ENCODE measurements at regions not wholly inside any gene's neighbourhood (a gene's known extent, or its start where the extent isn't known, plus 50 kb on each side); places are given as distances from the start of the nearest gene placed in this dataset.
"Not testable (repeated sequence)": the region's sequence is repeated elsewhere in the genome, so short reads cannot be mapped to it uniquely, and the experiment has no call there.

- DNase-seq: no peak
Measured at GRCh38 chr7:89401099-89401498, 605.6 kb upstream of the TEX47 start.

GRCh38 chr7:89401690-89402089 lies 606.2 kb upstream of the TEX47 start:
- DNase-seq: no peak

- DNase-seq: no peak
Measured at GRCh38 chr7:89451911-89452310, 656.4 kb upstream of the TEX47 start.

GRCh38 chr7:89456556-89456955 lies 661.0 kb upstream of the TEX47 start:
- no peak for DNase-seq

- DNase-seq: no peak
Measured at GRCh38 chr7:89458114-89458513, 662.6 kb upstream of the TEX47 start.

- DNase-seq: no peak
Measured at GRCh38 chr7:89474456-89474855, 678.9 kb upstream of the TEX47 start.

- no peak for DNase-seq
Measured at GRCh38 chr7:89477991-89478390, 676.3 kb upstream of the STEAP1 start.

GRCh38 chr7:89495704-89496103 lies 658.6 kb upstream of the STEAP1 start:
- DNase-seq: no peak

GRCh38 chr7:89500084-89500483 lies 654.2 kb upstream of the STEAP1 start:
- DNase-seq: no peak

- no peak for DNase-seq
Measured at GRCh38 chr7:89503281-89503680, 651.0 kb upstream of the STEAP1 start.

- DNase-seq: no peak
Measured at GRCh38 chr7:89507034-89507433, 647.2 kb upstream of the STEAP1 start.

GRCh38 chr7:89511900-89512299 lies 642.4 kb upstream of the STEAP1 start:
- no peak for DNase-seq

GRCh38 chr7:89514970-89515369 lies 639.3 kb upstream of the STEAP1 start:
- no peak for DNase-seq

- no peak for DNase-seq
Measured at GRCh38 chr7:89517815-89518214, 636.5 kb upstream of the STEAP1 start.

- DNase-seq: no peak
Measured at GRCh38 chr7:89549768-89550167, 604.5 kb upstream of the STEAP1 start.

- no peak for DNase-seq
Measured at GRCh38 chr7:89554209-89554608, 600.1 kb upstream of the STEAP1 start.

- DNase-seq: no peak
Measured at GRCh38 chr7:89559596-89559995, 594.7 kb upstream of the STEAP1 start.

- DNase-seq: no peak
Measured at GRCh38 chr7:89563597-89563996, 590.7 kb upstream of the STEAP1 start.

- no peak for DNase-seq
Measured at GRCh38 chr7:89584896-89585295, 569.4 kb upstream of the STEAP1 start.

- no peak for DNase-seq
Measured at GRCh38 chr7:89593125-89593524, 561.1 kb upstream of the STEAP1 start.

GRCh38 chr7:89602984-89603383 lies 551.3 kb upstream of the STEAP1 start:
- DNase-seq: no peak

GRCh38 chr7:89605362-89605761 lies 548.9 kb upstream of the STEAP1 start:
- DNase-seq: no peak

- DNase-seq: no peak
Measured at GRCh38 chr7:89606511-89606910, 547.8 kb upstream of the STEAP1 start.

- DNase-seq: no peak
Measured at GRCh38 chr7:89607792-89608191, 546.5 kb upstream of the STEAP1 start.

- not testable (repeated sequence) for DNase-seq
Measured at GRCh38 chr7:89616829-89617228, 537.4 kb upstream of the STEAP1 start.

- no peak for DNase-seq
Measured at GRCh38 chr7:89618274-89618673, 536.0 kb upstream of the STEAP1 start.

Measured in EL (cell line).